ENCODE measurements at regions not wholly inside any gene's neighbourhood (a gene's known extent, or its start where the extent isn't known, plus 50 kb on each side); places are given as distances from the start of the nearest gene placed in this dataset.
A peak's percentile ranks its signal among the peaks of the same experiment; 100 is the strongest.
"Not testable (repeated sequence)": the region's sequence is repeated elsewhere in the genome, so short reads cannot be mapped to it uniquely, and the experiment has no call there.

GRCh38 chrX:138008281-138008680 lies 442.4 kb downstream of the ZIC3 start:
- FAIRE-seq (no peak), DNase-seq (ENCODE audit: low spot score in 2 of 2) (no peak)

DNA sequence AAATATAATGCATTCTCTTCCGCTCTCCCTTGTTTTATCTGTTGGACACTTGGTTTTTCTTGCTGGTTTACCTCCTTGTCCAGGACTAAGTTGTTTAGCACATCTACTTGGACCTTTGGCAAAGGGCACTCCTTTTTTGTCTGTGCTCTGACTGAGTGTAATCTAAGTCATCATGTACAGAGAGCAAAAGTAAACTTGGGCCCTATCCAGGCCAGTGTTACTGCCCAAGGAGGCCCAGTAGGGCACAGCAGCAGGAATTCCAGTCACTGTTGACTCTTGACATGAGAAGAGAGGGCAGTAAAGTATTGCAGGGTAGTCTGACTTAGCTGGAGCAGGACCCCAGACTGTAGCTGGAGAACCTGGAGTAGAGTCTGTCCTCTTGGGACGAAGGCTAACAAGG lies 445.5 kb downstream of the ZIC3 start:
- DNase-seq (ENCODE audit: low spot score in 2 of 2) (no peak), FAIRE-seq (no peak)

DNA sequence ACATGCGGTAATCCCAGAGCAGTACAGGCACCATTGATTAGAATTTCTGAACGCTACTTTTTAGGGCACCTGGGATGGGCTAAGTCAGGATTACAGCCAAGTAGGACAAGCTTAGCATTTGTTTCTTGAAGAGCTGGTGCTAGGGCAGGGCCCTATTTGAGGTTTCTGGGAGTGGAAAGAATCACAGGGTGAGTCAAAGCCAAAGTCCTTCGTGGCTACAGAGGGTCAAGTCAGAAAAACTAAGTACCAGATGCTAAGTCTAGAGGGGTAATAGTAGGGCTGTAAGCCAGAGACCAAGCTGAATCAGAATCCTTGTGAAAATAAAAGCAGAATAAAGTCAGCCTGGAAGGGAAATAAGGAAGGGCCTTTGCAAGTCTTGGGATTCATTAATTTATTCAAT lies 448.6 kb downstream of the ZIC3 start:
- DNase-seq (ENCODE audit: low spot score in 2 of 2), result no peak
- FAIRE-seq, result no peak

DNA sequence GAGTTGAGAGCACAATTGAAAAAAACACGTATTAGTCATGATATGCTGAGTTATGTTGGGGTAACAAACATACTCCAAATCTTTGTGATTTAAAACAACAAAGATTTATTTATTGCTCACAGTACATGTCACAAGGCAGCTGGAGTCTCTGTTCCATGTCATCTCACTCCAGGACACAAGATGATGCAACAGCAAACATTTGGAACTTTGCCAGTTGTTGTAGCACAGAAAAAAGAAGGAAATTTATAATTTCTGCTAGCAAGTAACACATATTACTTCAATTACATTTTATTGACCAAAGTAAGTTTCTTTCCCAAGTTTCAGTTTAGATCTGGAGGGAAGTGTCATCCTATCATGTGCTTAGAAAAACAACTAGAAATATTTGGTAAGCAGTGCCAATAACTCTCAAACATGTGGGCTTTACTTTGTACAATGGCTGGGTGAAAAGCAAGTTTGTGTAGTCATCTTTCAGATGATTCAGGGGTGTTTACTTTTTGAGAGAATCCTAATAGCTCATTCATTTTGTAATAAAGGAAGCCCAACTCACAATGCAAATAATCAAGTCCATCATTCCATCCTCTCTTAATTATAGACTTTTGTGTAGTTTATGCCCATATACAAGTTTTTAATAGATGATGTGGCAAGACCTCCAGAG lies 452.3 kb downstream of the ZIC3 start:
- FAIRE-seq (no peak), DNase-seq (ENCODE audit: low spot score in 2 of 2) (no peak)

DNA sequence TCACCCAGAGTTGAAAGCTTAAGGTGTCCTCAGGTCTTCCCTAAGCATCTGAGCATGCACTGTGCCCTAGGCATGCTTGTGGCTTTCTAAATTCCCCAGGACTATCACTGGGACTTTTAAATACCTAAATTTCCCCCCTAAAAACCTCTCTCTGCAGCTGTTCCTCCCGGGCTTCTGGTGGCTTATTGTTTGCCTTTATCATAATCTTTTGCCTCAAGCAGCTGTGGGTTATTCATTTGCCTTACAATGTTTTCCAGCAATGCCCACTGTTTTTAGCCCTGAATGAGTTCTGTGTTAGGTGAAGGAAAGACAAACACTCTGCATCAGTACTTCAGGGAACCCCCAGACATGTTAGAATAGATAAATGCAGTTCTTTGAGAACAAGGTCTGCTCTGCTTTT lies 455.0 kb downstream of the ZIC3 start:
- DNase-seq (ENCODE audit: low spot score in 2 of 2) (no peak), FAIRE-seq (no peak)

- DNase-seq (ENCODE audit: low spot score in 2 of 2) (peak in 1 of 2 donors; percentile 3), FAIRE-seq (no peak)
These were observed 460.3 kb downstream of the ZIC3 start for GRCh38 chrX:138026211-138026610.

- DNase-seq (ENCODE audit: low spot score in 2 of 2) (no peak), FAIRE-seq (no peak)
These were observed 465.8 kb downstream of the ZIC3 start for GRCh38 chrX:138031715-138032114.

DNA sequence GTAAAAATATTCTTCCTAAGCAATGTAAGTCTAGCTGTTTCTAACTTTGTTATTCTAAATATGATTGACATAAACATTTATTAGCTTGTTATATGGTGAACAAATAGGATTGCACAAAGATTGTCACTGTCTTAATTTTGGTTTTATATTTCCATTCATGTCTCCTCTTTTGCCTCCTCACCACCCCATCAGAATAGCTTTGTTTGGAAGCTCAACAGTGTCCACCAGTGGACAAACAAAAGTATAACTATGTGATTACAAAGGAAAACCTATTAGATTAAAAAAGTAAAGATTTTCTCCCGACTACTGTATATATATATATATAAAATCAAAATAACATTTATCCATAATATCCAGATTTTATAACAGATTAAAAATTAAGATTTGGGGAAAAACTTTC lies 468.2 kb downstream of the ZIC3 start:
- FAIRE-seq (no peak), DNase-seq (ENCODE audit: low spot score in 2 of 2) (no peak)

GRCh38 chrX:138037548-138037947 lies 471.6 kb downstream of the ZIC3 start:
- FAIRE-seq, result no peak
- DNase-seq (ENCODE audit: low spot score in 2 of 2), result no peak

DNA sequence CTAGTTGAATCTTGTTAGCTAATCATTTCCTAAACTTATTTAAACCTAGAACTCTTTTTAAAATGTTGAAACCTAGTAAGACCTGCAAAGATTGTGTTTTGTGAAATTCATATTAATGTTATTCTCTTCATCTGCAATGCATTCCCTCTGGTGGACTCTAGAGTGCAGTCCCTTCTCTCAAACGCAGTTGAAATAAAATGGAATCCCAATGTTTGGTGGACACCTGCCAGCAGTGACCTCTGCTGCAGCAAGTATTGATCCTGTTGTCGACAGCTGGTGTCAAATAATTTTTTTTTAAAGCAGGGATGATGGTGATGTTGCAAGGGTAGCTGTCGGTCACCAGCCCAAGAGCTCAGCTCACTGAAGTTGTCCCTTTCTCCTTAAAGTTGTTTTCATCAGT lies 492.0 kb downstream of the ZIC3 start:
- DNase-seq (ENCODE audit: low spot score in 2 of 2) (no peak), FAIRE-seq (no peak)

GRCh38 chrX:138058931-138059330 lies 493.0 kb downstream of the ZIC3 start:
- DNase-seq (ENCODE audit: low spot score in 2 of 2), result no peak
- no peak for FAIRE-seq

- DNase-seq (ENCODE audit: low spot score in 2 of 2), result no peak
- FAIRE-seq, result no peak
These were observed 501.5 kb downstream of the ZIC3 start for GRCh38 chrX:138067415-138067814.

DNA sequence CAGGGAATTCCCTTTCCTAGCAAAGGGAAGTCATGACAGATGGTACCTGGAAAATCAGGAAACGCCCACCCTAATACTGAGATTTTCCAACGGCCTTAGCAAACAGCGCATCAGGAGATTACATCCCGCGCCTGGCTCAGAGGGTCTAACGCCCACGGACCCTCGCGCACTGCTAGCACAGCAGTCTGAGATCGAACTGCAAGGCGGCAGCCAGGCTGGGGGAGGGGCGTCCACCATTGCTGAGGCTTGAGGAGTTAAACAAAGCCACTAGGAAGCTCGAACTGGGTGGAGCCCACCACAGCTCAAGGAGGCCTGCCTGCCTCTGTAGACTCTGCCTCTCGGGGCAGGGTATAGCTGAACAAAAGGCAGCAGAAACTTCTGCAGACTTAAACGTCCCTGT lies 507.7 kb downstream of the ZIC3 start:
- no peak for FAIRE-seq
- DNase-seq (ENCODE audit: low spot score in 2 of 2), result no peak

DNA sequence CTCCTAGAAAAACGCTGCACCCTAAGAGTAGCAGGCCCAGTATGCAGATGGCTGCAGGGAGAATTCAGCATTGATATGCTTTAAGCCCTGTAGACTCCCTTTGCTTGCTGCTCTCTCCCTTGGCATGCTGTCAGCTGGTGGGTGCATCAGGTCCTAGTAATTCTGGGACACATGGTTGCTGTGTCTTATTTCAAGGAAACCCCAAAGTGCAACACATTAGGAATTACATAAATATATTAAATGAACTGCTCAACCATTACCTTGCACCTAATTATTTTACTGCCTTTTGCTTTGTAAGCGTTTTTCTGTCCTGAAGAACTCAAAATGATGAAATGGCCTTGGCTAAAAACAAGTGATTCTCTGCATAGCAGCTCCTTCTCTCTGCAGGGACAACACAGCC lies 516.3 kb downstream of the ZIC3 start:
- FAIRE-seq (no peak), DNase-seq (ENCODE audit: low spot score in 2 of 2) (no peak)

GRCh38 chrX:138082896-138083295 lies 517.0 kb downstream of the ZIC3 start:
- FAIRE-seq (no peak), DNase-seq (ENCODE audit: low spot score in 2 of 2) (no peak)

DNA sequence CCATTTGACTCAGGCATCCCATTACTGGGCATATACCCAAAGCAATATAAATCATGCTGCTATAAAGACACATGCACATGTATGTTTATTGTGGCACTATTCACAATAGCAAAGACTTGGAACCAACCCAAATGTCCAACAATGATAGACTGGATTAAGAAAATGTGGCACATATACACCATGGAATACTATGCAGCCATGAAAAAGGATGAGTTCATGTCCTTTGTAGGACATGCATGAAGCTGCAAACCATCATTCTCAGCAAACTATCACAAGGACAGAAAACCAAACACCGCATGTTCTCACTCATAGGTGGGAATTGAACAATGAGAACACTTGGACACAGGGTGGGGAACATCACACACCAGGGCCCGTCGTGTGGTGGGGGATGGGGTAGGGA lies 545.0 kb downstream of the ZIC3 start:
- not testable (repeated sequence) for FAIRE-seq

DNA sequence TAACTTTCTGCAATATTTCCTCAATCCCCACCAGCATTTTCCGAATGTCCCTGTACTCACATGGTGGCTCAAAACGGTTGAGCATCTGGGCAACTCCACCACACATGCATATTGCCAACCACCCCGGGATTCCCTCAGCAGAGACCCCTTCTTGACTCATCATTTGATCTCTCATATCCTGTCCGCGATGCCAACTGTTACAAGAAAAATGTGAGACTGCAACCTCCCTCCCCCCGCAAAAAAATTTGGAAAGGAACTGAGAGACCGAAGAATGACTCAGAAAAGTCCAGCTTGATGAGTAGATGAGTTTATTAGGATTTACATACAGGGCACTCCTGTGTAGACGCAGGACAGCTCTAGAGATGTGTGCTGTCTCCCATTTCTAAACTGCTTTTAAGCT lies 561.4 kb downstream of the ZIC3 start:
- DNase-seq (ENCODE audit: low spot score in 2 of 2), result no peak

More for the DNA sequence above, 545.0 kb downstream of the ZIC3 start:
- not testable (repeated sequence) for DNase-seq (ENCODE audit: low spot score in 2 of 2)

DNA sequence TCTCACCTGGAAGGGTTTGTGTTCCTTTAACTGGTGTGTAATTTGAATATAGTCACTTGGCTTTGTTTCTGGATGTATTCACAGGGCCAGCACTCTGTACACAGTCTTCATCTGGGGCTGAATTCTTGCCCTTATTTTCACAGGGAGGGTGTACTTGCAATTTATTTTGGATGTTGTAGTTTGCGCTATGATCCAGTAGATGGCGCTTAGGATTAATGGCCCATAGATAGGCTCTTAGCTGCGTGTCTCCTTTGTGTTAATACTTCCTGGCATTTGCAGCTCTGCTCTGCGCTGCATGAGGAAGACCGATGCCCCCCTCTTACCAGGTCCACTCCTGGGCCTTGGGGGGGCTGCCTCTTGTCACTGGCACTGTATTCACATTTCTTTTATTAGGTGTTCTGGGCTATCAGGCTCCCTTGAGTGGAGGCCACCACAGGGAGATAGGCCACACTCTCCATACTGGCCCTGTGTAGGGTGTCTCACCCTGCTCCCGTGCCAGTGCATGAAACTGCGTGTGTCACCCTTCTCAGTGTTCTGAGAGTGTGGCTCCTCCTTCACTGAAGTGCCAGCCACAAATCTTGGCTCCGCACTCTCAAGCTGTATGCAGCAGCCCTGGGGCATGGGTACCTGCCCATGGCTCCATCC lies 562.2 kb downstream of the ZIC3 start:
- no peak for FAIRE-seq
- peak in 1 of 2 donors; percentile 2 for DNase-seq (ENCODE audit: low spot score in 2 of 2)

More for the DNA sequence above, 561.4 kb downstream of the ZIC3 start:
- FAIRE-seq, result no peak

DNA sequence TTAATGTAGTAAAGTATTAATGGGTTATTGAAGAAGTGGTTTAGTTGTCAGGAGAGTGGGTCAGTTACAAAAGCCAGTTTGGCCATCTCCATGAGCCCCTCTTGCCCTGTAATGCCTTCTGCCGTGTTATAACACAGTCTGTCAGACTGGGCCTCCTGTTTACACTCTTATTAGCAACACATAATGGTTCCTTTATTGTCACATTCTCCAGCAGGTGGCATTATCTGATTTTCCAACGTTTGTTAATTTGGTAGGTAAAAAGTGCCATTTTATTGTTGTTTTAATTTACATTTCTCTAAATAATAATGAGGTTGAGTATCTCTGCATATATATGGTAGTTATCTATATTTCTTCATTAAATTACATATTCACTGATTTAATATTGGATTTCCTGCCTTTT lies 560.8 kb downstream of the FGF13 start:
- FAIRE-seq (no peak), DNase-seq (ENCODE audit: low spot score in 2 of 2) (no peak)

DNA sequence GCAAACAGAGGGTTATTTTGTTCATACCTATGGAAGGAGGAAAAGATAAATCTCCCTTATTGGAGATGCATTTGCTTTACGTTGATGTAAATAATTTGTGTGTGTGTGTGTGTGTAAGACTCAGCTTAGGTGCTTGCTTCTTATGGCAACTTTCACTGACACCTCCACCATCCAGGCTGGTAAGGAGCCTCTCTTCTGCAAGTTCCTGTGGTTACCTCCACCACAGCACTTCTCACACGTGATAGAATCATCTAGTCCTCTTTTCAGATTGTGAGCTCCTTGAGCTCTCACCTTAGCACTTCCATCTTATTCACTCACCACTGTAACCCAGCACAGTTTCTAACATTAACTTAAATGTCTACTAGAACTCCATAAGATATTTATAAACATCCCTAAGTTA lies 553.7 kb downstream of the FGF13 start:
- FAIRE-seq, result no peak
- DNase-seq (ENCODE audit: low spot score in 2 of 2), result no peak

- no peak for FAIRE-seq
These were observed 519.5 kb downstream of the FGF13 start for GRCh38 chrX:138191998-138192397.

DNA sequence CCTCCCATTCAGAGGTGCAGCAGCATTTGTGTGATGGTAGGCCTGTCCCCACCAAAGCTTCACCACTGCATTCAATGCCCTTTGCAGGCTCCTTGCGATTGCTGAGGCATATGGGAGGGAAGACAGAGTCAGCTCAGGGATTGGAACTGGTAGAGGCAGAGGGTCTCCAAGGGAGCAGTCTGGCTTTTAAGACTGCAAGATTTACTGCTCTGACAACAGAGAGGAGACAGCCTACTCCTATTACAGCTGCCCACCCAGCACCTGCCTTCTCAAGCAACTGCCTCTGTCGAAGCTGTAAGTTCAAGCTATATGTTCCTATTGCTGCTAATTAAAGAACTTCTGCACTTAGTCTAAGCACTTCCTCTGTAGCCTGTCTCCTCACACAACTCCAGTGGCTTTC lies 481.8 kb downstream of the FGF13 start:
- no peak for FAIRE-seq
- no peak for DNase-seq (ENCODE audit: low spot score in 2 of 2)

More at GRCh38 chrX:138191998-138192397, 519.5 kb downstream of the FGF13 start:
- peak in 1 of 2 donors; percentile 0 for DNase-seq (ENCODE audit: low spot score in 2 of 2)
